ENCODE measurements at regions not wholly inside any gene's neighbourhood (a gene's known extent, or its start where the extent isn't known, plus 50 kb on each side); places are given as distances from the start of the nearest gene placed in this dataset.

DNA sequence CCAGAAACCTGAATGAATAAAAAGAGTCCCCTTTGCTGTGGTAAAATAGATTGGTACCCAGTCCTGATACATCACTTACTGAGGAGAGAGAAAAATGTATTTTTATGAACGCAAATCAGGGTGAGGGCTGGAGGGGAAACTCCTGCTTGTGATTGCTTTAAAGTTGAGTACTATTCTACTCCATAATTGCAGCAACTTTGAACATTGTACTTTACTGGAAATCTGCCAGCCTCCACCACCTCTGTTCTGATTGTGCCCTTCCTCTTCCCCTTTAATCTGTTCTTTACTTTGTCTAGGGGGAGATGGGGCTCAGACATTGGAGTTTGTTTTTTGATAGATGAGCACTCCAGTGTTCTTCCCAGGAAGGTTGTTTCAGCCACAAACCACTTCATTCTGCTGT is 81.9 kb downstream of the C3orf38 start:
- TF ChIP-seq POLR2AphosphoS5 (IDR thresholded peaks at IDR 0.05; ENCODE audit: borderline replicate concordance, low read depth, low read length) (no peak), EZH2 (IDR thresholded peaks at IDR 0.05) (no peak)

All from SK-N-MC (cell line).